Stimulated activated CD4-positive, alpha-beta T cell treated with anti-CD3 and anti-CD28 coated beads, Interleukin-1b, Interleukin-23, amount 100 ng/mL, for 1 hour (primary cell): ENCODE measurements at regions not wholly inside any gene's neighbourhood (a gene's known extent, or its start where the extent isn't known, plus 50 kb on each side); places are given as distances from the start of the nearest gene placed in this dataset.

Experiments
- DNase-seq, 2 donors: peaks; one replicate each; pipeline ENCODE4 v3.0.0-alpha.2; 2020; ENCODE audit warnings: low read depth in 2 of 2

DNA sequence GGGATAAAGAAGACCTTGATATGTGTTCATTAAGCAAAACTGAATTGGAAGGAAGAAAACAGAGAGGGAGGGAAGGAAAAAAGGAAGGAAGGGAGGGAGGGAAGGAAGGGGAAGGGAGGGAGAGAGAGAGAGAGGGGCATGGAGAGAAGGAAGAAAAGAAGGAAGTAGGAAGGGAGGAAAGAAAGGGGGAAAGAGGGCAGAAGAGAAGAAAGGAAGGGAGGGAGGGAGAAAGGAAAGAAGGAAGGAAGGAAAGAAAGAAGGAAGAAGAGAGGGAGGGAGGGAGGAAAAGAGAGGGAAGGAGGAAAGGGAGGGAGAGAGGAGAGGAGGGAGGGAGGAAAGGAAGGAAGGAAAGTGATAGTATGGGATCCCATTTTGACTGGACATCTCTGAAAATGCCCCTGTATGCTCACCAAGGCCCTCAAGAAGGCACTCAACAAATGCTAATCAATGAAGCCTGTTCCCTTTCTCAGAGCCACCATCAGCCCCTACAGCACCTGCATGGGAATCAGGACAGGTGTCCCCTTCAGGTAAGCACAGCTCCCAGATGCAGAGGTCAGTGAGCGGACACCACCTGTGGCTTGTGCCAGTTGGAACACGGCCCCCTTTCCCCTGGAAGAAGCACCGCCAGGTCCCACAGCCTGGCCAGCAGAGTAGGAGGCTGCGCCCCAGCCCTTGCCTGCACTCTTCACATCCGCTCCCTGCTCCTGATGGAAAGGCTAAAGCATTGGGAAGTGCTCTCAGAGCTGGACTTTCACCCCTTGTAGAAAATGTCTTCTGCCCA, 161.4 kb upstream of the DIO3 start:
- DNase-seq = no peak

DNA sequence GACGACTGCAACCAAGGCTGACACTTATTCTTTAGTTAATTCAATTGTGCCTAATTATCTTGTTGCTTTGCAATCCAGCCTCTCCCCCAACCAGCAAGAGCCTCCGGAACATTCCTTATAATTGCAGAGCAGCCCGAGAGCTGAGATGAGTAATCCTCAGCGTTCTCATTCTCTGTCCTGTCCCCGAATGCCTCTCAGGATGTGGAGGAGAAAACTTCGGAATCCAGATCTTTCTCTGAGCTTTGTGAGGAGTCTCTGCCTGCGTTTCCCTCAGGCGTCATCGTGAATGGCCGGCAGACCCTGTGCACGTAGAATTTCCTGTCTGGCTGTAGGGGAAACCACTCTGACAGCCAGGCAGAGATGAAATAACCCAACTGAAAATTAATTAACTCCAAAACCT, 160.5 kb upstream of the DIO3 start:
- no peak for DNase-seq

DNA sequence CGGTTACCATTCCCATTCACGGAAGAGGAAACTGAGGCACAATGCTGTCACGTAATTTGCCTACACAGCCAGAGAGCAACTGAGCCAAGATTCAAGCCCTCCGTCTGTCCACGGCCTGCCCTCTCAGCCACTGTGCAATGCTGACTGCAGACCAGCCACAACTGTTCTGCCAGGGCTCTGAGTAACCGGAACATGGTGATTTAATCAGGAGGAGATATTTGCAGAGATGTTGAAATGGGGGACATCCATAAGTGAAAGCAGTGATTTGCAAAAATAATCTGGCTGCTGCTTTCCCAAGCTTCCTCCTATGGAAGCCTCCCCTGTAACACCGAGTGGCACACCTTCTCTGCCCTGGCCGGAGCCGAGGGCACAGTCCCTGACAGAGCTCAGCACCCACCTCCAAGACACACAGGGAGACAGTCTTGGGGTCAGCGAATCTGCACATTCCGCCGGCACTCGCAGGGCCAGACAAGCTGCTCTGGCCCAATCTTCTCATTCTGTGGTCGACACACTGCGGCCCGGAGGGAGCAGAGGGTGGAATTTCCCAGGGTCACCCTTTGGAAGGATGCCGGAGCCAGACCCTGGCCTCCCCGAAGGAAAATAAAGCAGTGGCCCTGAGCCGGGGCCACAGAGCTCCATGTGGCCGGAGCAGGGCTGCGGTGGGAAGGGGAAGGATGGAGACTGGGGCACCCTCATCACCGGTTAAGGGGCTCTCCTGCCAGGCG, 158.2 kb upstream of the DIO3 start:
- no peak for DNase-seq

DNA sequence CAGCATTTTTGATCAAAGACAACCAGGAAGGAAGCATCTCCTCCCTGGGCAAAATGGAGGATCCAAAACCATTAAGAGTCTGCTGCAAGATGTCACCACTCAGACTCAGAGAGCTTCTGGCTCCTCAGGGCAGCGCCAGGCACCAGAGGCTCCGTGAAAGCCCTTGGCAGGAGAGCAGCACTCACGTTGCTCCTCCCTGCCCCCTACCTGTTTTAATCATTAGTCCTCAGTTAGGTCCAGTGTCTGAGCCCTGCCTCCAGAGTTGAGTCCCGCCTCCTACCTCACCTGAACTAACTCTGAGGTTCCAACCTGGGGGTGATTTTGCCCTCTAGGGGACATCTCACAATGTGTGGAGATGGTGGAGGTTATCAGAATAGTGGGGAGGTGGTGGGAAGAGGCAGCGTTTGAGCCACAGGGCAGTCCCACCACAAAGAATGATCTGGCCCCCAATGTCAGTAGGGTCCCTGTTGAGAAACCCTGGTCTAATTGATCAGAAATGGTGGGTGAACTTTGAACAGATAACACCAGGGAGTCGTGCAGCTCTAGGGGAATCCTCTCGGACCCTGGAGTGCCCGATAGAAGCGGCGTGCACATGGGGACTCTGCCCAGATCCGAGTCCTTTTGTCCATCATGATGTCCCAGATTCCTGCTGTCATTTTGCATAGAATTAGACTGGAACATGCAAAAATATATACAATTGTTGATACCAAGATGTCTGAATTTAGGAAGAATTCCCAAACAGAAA, 156.7 kb upstream of the DIO3 start:
- DNase-seq = no peak

DNA sequence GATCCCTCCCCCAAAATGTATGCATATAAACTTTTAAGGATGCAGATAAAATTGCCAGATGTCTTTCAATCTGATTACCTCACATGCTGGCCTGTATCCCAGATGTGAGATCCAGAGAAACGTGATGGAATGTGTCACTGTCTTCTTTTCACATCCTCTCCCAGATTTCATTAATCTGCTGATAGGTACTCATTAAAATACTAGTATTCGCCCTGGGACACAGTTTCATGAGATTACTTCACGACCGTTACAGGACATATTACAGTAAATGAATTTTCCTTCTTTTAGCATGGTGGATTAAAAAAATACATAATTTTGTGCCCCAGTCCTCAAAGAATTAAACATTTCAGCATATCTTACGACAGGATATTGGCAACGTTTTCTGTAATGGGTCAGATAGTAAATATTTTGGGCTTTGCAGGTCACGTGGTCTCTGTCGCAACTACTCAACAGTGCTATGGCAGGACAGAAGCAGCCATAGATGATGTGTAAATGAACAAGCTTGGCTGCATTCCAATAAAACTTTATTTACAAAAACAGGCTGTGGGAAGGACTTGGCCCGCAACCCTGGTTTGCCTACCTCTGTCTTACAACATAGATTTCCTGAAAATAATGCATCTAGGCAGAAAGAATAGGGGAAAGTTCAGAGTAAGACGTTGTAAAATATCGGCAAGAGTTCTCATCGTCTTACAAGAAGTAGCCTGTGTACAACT, 156.0 kb upstream of the DIO3 start:
- DNase-seq = no peak

DNA sequence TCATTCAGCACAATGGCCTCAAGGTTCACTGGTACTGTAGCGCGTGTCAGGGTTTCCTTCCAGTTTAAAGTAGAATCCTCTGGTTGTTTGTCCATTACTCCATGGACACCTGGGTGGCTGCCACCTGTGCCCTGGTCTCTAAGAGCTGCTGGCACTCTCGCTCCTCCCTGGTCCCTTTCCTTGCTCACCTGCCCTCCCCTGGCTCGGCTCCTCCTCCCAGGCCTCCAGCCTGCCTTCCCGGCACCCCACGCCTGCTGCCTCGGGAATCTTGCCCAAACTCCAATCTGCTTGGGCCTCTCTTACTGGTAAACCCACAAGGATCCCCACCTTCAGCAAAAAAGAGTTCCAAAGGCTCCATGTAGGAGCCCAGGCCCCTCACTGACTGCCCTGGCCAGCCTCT, 154.4 kb upstream of the DIO3 start:
- no peak for DNase-seq

DNA sequence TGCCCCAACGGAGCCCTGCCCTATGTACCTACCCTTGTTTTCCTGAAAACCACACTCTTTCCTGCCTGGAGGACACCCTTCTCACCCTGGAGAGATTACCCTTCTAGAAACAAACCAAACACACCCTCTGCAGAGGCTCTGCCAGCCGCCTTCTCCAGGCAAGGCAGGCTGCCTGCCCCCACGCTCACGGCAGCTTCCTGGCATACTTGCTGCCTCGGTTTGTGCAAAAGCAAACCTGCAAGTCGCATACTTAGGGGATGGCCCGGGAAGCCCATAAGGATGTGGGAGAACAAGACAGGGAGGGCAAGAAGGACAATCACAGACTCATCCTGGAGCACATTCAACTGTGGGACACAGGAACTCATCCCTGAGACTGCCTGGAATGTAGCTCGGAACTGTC, 154.0 kb upstream of the DIO3 start:
- DNase-seq = no peak

DNA sequence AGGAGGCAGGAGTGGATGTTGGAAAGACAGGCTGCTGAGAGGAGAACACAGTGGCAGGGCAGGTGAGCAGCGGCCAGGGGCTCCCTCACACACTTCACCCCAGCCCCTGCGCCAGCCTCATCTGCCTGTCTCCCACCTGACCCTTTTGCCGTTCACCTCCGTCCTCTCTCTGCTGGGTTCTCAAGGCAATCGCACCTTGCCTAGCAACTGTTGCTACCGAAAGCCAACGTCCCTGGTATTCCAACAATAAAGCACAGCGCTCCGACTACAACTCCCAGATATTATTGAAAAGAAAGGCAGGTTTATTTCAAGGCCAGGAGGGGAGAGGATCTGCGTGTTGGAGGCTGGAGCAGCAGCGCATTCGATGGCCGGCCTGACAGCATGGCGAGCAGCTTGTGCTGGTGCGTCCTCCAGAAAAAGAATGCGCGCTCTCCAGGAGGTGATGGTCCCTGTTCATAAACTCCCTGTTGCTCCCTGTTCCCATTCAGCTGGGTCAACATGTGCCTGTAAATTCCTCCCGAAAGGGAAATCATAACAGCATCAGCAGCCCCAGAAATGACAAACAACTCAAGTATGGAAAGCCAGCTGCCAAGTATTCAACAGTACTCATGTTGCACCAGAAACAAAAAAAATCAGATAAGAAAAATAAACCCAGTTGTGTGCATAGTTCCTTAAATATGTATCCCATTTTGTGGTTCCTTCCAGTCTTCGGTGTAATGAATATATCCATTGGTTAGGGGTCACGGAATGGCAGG, 153.0 kb upstream of the DIO3 start:
- DNase-seq = no peak

DNA sequence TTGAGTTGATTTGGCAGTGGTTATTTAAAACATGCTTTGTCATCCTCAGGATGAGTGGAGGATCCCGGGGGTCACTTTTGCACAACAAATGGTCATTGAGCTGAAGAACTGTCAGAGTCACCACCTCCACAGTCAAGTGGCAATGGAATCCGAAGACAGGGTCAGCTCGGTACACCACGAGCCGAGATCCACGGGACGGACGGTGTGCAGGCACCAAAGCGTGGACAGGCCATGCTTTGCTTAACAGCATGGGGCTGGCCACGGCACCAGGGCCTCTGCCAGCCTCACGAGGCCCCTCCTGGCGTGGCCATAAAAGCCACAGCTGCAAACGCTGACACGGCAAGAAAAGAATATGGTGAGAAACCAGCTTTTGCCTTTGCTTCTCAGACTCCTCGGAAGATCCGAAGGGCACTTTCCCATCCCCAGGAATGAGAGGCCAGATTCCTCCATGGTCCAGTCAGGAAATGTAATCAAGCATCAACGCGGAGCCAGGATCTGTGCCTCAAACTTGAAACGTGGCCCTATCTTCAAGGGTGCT, 152.2 kb upstream of the DIO3 start:
- DNase-seq = no peak

DNA sequence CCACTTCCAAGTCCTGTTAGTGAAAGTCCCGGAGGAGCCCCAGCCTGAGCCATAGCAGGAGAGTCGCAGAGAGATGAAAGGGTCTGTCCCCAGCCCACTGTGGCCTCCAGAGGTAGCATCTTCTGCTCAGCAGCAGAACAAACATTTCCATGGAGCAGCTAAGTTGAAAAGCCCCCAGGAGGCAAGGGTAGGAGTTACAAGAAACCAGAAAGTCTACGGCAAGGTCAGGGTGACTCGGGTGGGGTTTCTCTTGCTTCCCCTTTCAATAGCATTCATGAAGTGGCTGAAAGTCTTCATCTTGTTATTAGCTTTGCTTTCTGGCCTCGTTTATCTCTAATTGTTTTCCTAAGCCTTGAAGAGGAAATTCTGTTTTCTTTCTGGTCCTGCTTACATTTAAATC, 151.2 kb upstream of the DIO3 start:
- no peak for DNase-seq

DNA sequence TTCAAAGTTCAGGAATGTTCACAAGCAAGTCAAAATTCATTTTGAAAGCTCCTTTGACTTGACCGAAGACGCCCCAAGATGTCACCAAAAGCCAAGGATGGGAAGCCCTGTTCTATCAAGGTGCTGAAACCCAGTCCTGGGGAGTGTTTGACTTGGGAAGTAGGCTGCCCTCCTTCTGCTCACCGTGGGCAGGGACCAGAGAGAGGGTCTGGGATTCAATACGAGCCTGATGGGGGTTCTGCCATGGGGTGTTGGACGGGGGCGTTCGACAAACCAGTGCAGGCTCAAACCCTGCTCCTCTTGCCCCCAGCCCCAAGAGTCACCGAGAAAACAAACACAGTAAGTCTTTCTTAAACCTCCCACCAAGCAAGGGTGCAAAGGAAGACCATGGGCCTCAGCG, 150.1 kb upstream of the DIO3 start:
- DNase-seq = no peak

DNA sequence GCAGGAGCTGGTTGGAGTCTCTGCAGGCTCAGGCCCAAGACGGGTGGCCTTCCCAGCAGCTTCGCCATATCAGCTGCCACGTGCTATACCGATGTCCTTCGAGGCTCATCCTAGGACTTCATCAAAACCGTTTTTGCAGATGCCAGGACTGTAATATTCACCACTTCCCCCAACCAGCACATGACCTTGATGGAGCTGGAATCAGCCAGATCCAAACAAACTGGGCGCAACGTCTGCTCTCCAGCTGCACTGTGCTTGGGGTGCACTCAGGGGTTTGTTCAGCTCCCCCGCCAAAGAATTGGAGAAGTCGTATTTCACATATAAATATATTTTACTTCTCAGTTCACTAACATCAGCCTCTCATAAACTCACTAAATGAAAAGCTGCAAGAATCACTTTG, 149.5 kb upstream of the DIO3 start:
- no peak for DNase-seq

DNA sequence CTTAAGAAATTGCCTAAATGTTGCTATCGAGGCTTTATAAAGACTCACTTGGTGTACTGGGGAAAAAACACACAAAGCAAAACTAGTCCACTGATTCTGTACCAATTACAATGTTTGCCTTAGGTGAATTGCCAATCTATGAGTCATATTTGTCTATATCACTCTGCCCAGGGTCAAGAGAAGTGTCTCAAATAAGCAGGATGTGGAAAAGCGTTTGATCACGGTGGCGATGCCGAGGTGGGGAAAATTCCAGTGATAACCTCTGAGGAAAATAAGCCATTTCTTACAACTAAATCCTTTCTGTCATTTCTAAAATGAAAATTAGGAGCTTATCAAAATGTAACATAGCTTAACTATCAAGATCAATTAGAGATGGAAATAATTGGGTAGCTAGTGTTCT, 148.6 kb upstream of the DIO3 start:
- DNase-seq = no peak

DNA sequence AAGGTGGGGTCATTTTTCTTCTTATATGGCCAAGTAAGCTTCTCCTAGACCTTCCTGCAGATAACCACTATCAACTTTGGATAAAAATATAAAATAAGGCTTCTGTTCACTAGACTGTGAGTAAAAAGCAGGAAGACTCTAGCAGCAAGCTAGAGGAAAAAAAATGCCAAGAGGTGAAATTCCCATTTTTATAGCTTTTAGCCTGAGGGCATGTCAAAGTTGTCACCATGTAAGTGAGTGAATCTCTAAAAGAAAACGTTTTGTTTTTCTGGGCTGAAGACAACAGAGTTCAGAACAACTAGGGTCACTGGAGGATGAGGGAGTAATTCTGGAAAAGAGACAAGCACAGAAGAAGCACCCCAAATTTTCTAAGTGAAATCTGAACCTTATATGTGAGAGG, 143.9 kb upstream of the DIO3 start:
- no peak for DNase-seq

DNA sequence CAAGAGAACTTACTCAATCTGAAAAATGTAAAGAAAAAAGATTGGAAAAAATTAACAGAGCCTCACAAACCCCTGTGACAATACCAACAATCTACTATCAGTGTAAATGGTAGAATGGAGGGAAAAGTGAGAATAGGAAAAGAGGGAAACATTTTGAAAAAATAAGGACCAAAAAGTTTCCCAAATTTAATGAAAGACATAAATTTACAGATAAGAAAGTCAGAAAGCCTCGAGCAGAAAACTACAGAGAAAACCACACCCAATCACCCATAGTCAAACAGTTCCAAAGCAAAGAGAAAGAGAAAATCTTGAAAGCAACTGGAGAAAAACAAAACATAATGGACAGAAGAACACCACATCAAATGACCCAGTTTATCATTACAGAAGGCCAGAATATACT, 142.7 kb upstream of the DIO3 start:
- DNase-seq = no peak

DNA sequence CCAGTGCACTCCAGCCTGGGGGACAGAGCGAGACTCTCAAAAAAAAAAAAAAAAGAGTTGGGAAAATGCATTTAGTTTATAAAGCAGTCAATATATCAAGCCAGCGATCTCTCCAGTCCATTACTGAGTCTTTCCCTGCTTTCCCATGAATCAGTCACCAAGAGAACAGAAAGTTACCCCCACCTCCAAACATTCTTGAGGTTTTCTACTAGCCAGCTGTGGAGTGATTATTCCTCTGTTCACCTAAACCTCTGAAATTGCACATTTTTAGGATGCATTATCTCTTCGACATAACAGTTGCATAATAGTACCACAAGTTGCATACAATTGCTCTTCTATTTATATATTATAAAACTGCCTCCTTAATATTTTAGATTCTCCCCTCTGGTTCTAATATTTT, 134.8 kb upstream of the DIO3 start:
- no peak for DNase-seq

DNA sequence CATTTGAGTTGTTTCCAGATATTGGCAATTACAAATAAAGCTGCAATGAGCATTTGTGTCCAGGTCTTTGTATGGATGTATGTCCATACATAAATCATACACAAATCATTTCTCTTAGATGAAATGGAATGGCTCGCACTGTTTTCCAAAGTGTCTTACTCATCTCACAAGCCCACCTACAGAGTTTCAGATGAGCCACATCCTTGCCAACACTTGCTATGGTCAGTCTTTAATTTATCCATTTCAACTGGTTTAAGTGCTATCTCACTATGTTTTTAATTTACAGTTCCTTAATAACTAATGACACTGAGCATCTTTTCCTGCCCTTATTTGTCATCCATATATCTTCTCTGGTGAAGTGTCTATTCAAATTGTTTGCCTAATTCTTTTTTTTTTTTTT, 132.9 kb upstream of the DIO3 start:
- DNase-seq = no peak

DNA sequence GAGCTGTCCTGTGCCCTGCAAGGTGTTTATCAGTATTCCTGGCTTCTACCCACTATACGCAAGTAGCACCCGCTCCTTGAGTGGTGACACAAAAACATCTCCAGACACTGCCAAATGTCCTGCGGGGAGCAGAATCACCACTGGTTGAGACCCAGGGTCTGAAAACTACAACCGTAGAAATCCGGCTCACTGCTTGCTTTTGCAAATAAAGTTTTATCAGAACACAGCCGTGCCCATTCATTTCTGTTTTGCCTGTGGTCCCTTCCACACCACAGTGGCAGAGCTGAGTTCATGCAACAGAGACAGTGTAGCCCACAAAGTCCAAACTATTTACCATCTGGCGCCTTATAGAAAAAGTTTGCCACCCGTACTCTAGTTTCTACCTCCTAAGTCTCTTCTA, 125.7 kb upstream of the DIO3 start:
- no peak for DNase-seq

DNA sequence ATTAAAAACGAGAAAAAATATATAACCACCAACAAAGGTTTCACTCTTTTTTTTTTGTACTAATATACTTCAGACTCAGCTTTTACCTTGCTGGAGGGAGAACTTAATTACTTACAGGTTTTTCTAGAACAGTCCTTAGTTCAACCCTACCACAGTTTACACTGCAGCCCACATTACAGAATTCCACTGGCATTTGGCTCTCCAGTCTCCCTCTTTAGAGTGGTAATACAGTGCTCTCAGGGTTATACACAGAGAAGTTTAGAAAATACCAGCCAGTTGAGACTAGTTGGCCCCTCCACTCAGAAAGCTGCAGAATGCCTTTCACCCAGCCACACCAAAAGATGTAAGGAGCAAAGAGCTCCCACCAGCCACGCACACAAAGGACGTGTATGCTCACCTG, 122.3 kb upstream of the DIO3 start:
- no peak for DNase-seq

DNA sequence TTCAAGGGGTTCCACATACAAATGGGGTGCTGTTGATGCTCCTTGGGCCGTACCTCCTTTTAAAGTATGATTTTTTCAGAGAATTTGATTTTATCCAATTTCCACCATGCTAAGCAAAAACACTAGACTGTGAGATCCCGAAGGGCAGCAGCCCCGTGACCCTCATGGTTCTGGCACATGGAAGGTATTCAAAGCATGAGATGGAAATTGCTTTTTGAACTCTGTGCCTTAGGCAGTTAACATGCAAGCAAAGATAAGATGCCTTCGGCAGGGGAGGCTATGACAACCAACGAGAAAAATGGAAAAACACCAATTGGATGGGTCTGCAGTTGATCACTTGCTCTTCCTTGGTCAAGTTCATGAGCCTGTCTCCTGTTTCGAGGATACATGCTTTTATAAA, 120.8 kb upstream of the DIO3 start:
- DNase-seq = no peak

DNA sequence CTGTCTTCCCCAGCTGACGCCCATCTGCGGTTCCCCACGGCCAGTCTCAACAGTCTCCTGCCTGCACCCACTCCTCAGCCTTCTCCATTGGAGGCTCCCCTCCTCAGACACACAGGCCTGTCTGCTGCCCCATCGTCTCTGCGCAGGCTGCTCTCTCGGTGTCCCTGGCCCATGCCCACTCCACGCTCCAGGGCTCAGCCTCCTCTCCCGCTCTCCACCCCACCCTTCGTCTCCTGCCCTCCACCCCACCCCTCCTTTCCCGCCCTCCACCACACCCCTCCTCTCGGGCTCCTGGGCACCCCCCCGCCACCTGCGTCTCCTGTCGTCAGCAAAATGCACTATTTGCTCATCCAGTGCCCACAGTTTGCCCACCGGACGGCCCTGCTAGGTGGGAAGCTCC, 119.6 kb upstream of the DIO3 start:
- DNase-seq = no peak
